ENCODE measurements at regions not wholly inside any gene's neighbourhood (a gene's known extent, or its start where the extent isn't known, plus 50 kb on each side); places are given as distances from the start of the nearest gene placed in this dataset.

- no peak overlapping the region for H3K27ac ChIP-seq (ENCODE audit: low read depth, low read length)
- H3K36me3 ChIP-seq (ENCODE audit: control insufficient read depth in 2 of 4, insufficient read depth in 4 of 4, low read length in 3 of 4) = no peaks in the 10 kb centered on the region
- no peak overlapping the region for H3K18ac ChIP-seq (ENCODE audit: extremely low read depth, low read length)
- no peaks in the 10 kb centered on the region for H3K79me1 ChIP-seq (ENCODE audit: low read depth, low read length)
- H3K23ac ChIP-seq (ENCODE audit: insufficient read length) = no peak overlapping the region
- no peak overlapping the region for H2BK20ac ChIP-seq (ENCODE audit: low read length)
- POLR2A ChIA-PET (ENCODE audit: partially characterized antibody) = no interaction called here
- H2AK5ac ChIP-seq (ENCODE audit: low read depth, low read length) = no peak overlapping the region
- no peak overlapping the region for H2AFZ ChIP-seq (ENCODE audit: low read length)
- no peak for DNase-seq (ENCODE audit: low read depth in 1 of 2, low spot score in 2 of 2)
- WGBS, 2 experiments (ENCODE audit: extremely low coverage in 1 of 2, insufficient coverage in 1 of 2, insufficient read length in 1 of 2, insufficient replicate concordance in 2 of 2, low coverage in 1 of 2, low lambda C conversion rate in 2 of 2, missing lambda C conversion rate in 1 of 2) = 96% methylated on average over 2 of the region's 2 CpGs; no CpG with 5 or more reads in 1 of the 2 experiments
- H4K91ac ChIP-seq (replicated peaks; ENCODE audit: insufficient read length, low read length) = no peak overlapping the region
- H3K4me3 ChIP-seq (ENCODE audit: extremely low read depth in 1 of 4, insufficient read depth in 2 of 4, low read depth in 3 of 4, low read length in 4 of 4) = no peak overlapping the region
- H3K4ac ChIP-seq (replicated peaks; ENCODE audit: insufficient read length, low read depth, low read length) = no peak overlapping the region
- no peak overlapping the region for H3K4me2 ChIP-seq (ENCODE audit: insufficient read depth in 1 of 2, low read depth in 2 of 2, low read length in 2 of 2)
- no peak overlapping the region for H2BK120ac ChIP-seq (replicated peaks; ENCODE audit: low read depth, low read length)
- H3K9me3 ChIP-seq (ENCODE audit: insufficient read depth in 2 of 2, low read depth in 1 of 2, low read length in 1 of 2) = no peaks in the 10 kb centered on the region
- no peak for FAIRE-seq
- no peaks in the 10 kb centered on the region for H3K23me2 ChIP-seq (ENCODE audit: low read depth, low read length)
- no peak overlapping the region for H2BK12ac ChIP-seq (ENCODE audit: low read depth, low read length)
- CTCF ChIA-PET (ENCODE audit: partially characterized antibody) = no interaction called here
- no peak overlapping the region for H3K56ac ChIP-seq (replicated peaks; ENCODE audit: insufficient read length, low read depth, low read length)
- H2BK5ac ChIP-seq (ENCODE audit: low read depth, low read length) = no peak overlapping the region
- no peak overlapping the region for H3K9ac ChIP-seq (replicated peaks in 1 of 4; ENCODE audit: extremely low read depth in 1 of 4, low read depth in 3 of 4, low read length in 3 of 4)
- no peaks in the 10 kb centered on the region for H3K79me2 ChIP-seq (ENCODE audit: control insufficient read depth in 1 of 2, insufficient read depth in 2 of 2, low read length in 2 of 2)
- TF ChIP-seq RXRA (IDR thresholded peaks at IDR 0.05; ENCODE audit: insufficient read depth, low read depth, low read length) = no peak
- TF ChIP-seq USF2 (IDR thresholded peaks at IDR 0.05; ENCODE audit: low read length) = no peak
- no peak for TF ChIP-seq TEAD4 (IDR thresholded peaks at IDR 0.05; ENCODE audit: low read depth, low read length)
- no peak for TF ChIP-seq FOSL1 (IDR thresholded peaks at IDR 0.05; ENCODE audit: insufficient read depth, low read depth, low read length)
- no peaks in the 10 kb centered on the region for H3K27me3 ChIP-seq (replicated peaks in 1 of 4; ENCODE audit: control insufficient read depth in 3 of 4, extremely low read depth in 1 of 4, insufficient read depth in 3 of 4, low read length in 3 of 4)
- no peak overlapping the region for H4K8ac ChIP-seq (ENCODE audit: extremely low read depth, insufficient read depth, low read length)
- H2BK15ac ChIP-seq (ENCODE audit: low read length) = no peak overlapping the region
- no peaks in the 10 kb centered on the region for H4K20me1 ChIP-seq (replicated peaks in 1 of 2; ENCODE audit: control insufficient read depth in 1 of 2, insufficient read depth in 2 of 2, low read length in 2 of 2)
- H4K5ac ChIP-seq (ENCODE audit: insufficient read length, low read depth, low read length) = no peak overlapping the region
- H3K14ac ChIP-seq (ENCODE audit: insufficient read length) = no peak overlapping the region
- no peaks in the 10 kb centered on the region for H3K4me1 ChIP-seq (replicated peaks in 1 of 4; ENCODE audit: control insufficient read depth in 3 of 4, insufficient read depth in 4 of 4, low read length in 3 of 4)
Observed at GRCh38 chr2:57291209-57291608, 755.4 kb upstream of the VRK2 start.

Data from H1 (cell line).